Heart left ventricle (tissue), 16 donors: ENCODE measurements at regions not wholly inside any gene's neighbourhood (a gene's known extent, or its start where the extent isn't known, plus 50 kb on each side); places are given as distances from the start of the nearest gene placed in this dataset.

Experiments used
- ATAC-seq, 4 donors: fragments of 200-7000 bp; cut with Tn5 transposase; one replicate each; pipeline ENCODE4 v1.9.1; 2020 to 2022; ENCODE audit warnings: moderate library complexity in 4 of 4, mild to moderate bottlenecking in 3 of 4, moderate number of reproducible peaks in 1 of 4
- DNase-seq, 5 donors: peaks; one replicate each; pipeline ENCODE4 v3.0.0-alpha.2; 2020
- H3K27ac ChIP-seq, 12 donors: fragments of 200-600 bp; sonication (generic) in 4 of 12; one replicate each; pipeline versions ENCODE4 v1.5.0 to v1.8.0; 2016 to 2022; ENCODE audit warnings: mild to moderate bottlenecking in 2 of 12
- H3K27me3 ChIP-seq, 9 donors: fragments of 200-600 bp; sonication (generic) in 2 of 9; one replicate each; pipeline versions ENCODE4 v1.5.1 to v1.8.0; 2016 to 2022; ENCODE audit warnings: mild to moderate bottlenecking in 3 of 9
- H3K36me3 ChIP-seq, 9 donors: fragments of 200-600 bp; sonication (generic) in 2 of 9; one replicate each; pipeline versions ENCODE4 v1.5.0 to v1.8.0; 2018 to 2022; ENCODE audit warnings: mild to moderate bottlenecking in 2 of 9
- H3K4me1 ChIP-seq, 12 donors: fragments of 200-600 bp; sonication (generic) in 4 of 12; one replicate each; pipeline versions ENCODE4 v1.5.0 to v1.8.0; 2016 to 2022; ENCODE audit warnings: mild to moderate bottlenecking in 3 of 12
- H3K4me3 ChIP-seq, 12 donors: fragments of 200-600 bp; sonication (generic) in 4 of 12; one replicate each; pipeline versions ENCODE4 v1.5.0 to v1.8.0; 2017 to 2022; ENCODE audit warnings: mild to moderate bottlenecking in 9 of 12, moderate library complexity in 4 of 12
- H3K9me3 ChIP-seq, 12 donors: fragments of 200-600 bp; sonication (generic) in 4 of 12; one replicate each; pipeline versions ENCODE4 v1.5.0 to v1.8.0; 2016 to 2022; ENCODE audit warnings: mild to moderate bottlenecking in 1 of 12
- CTCF ChIP-seq, 12 donors: fragments of 200-600 bp; sonication (generic) in 4 of 12; IDR thresholded peaks; one replicate each; pipeline versions ENCODE4 v1.5.0 to v1.8.0; 2018 to 2022; ENCODE audit warnings: antibody characterized with exemption in 12 of 12, mild to moderate bottlenecking in 5 of 12
- POLR2A ChIP-seq, 2 donors: fragments of 450-650 bp; IDR thresholded peaks; one replicate each; pipeline ENCODE4 v1.6.1; 2017; ENCODE audit warnings: antibody characterized with exemption in 2 of 2, mild to moderate bottlenecking in 2 of 2, moderate library complexity in 2 of 2
- WGBS, 4 donors: extraction: QIAGEN DNeasy Blood & Tissue Kit in 2 of 4; methylation state at CpG; one replicate each; pipeline versions ENCODE4 v1.1.5 to v1.1.7; 2013 to 2018; 5-methylcytosine and 5-hydroxymethylcytosine counted together
- intact Hi-C, 10 donors: fragments of 100-400 bp; cut with DNase I; formaldehyde crosslinking; loops; one replicate each; pipeline versions ENCODE4 v1.11.1 to v1.14.2; 2022
- donor health status: ischemic (EF 13 %, LVEDD 7.1; RV severe dilation, severe dysfunction).
- donor health status: healthy with polysubstance abuse.
- donor health status: DM: no; HTN: yes; CAD: no.
- donor health status: DM: no; HTN: no; CAD: no.
- donor health status: ischemic (EF 25% LVEDD 6.9; RV normal size, moderate dysfunction).
- donor health status: ischemic (EF 25% LVEDD 5.7; RV mildly dilated, moderate dysfunction).
- donor health status: healthy.
- donor health status: DM: yes; HTN: yes; CAD: no.
- donor health status: ischemic (EF 35%, LVEDD 5.7; RV mildly dilated, moderate dysfunction).
- donor health status: nonischemic (EF 11% LVEDD 7.7; RV severe dilation, severe dysfunction).
- donor health status: DM: yes; HTN: yes; CAD: no.
- donor health status: PGD.
- donor health status: ischemic (EF 29% LVEDD 5.4; RV normal size, mild dysfunction).
- donor health status: nonischemic (EF 23%, LVEDD 6.1; RV moderate dilation, normal function).

DNA sequence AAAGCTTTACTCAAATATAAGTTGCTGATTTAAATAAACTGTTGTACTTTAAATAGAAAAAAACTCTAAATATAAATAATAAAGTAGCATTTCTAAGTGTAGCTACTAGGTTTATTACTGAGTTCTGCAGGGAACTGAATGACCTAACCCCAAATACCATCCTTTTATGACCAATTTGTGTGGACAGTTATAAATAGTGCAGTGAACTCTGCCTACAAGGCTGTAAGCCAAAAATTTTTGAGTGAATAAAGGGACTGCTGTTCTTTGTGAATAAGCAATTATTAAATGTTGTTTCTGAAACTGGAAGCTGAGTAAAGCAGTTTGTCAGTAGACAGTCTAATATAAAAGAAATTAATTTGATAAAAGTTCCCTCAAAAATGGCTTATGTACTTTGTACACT, 90.8 kb upstream of the ELOVL5 start:
- Histone ChIP-seq H3K27me3 (no peaks in the 10 kb centered on the region), H3K9me3 (no peaks in the 10 kb centered on the region), H3K4me3 (no peak overlapping the region), H3K27ac (peak overlapping the region in 2 of 12 donors; percentile 18 to 25), H3K4me1 (peaks cover 0 to 27% (median 17%) of the 10 kb centered on the region in 12 donors), H3K36me3 (no peaks in the 10 kb centered on the region)
- no peak for TF ChIP-seq CTCF (IDR thresholded peaks at IDR 0.05)
- no peak for TF ChIP-seq POLR2A (IDR thresholded peaks at IDR 0.05)
- peak in 3 of 4 donors; percentile 62 to 78 (median 70) for ATAC-seq
- intact Hi-C loops = loop anchor here in 5 of 10 donors (2.0 to 10.0 kb wide), 8 partner anchors 43 to 445 kb away; partner anchors contain the start of genes ELOVL5 (in 1 of the 5) and GSTA4 (in 1 of the 5)
- DNase-seq = no peak

- DNase-seq = no peak
- Histone ChIP-seq H3K27ac (no peak overlapping the region), H3K36me3 (no peaks in the 10 kb centered on the region), H3K9me3 (no peaks in the 10 kb centered on the region), H3K4me1 (peaks cover 0 to 32% (median 17%) of the 10 kb centered on the region in 12 donors), H3K4me3 (no peak overlapping the region), H3K27me3 (no peaks in the 10 kb centered on the region)
- 53 to 59% (median 56%) methylated on average over 5 of the region's 5 CpGs for WGBS, 4 donors
- ATAC-seq = peak; percentile 49 to 73 (median 58)
- TF ChIP-seq CTCF (IDR thresholded peaks at IDR 0.05) = peak; percentile 16 to 63 (median 49)
- no peak for TF ChIP-seq POLR2A (IDR thresholded peaks at IDR 0.05)
- intact Hi-C loops = loop anchor here in 5 of 10 donors (1.0 to 10.0 kb wide), 9 partner anchors 45 to 443 kb away; partner anchors contain the start of genes ELOVL5 (in 1 of the 5) and GSTA4 (in 1 of the 5)
Measured at GRCh38 chr6:53437557-53438202, 88.9 kb upstream of the ELOVL5 start.

GRCh38 chr6:53436526-53437303, 88.0 kb upstream of the ELOVL5 start:
- WGBS, 4 donors = 62 to 68% (median 65%) methylated on average over 7 of the region's 7 CpGs
- intact Hi-C loops = loop anchor here in 5 of 10 donors (1.0 to 10.0 kb wide), 7 partner anchors 46 to 442 kb away; partner anchors contain the start of genes ELOVL5 (in 1 of the 5) and GSTA4 (in 1 of the 5)
- Histone ChIP-seq H3K4me1 (peaks cover 0 to 38% (median 17%) of the 10 kb centered on the region in 12 donors), H3K36me3 (no peaks in the 10 kb centered on the region), H3K27ac (no peak overlapping the region), H3K27me3 (no peaks in the 10 kb centered on the region), H3K9me3 (no peaks in the 10 kb centered on the region), H3K4me3 (no peak overlapping the region)
- TF ChIP-seq POLR2A (IDR thresholded peaks at IDR 0.05) = no peak
- no peak for TF ChIP-seq CTCF (IDR thresholded peaks at IDR 0.05)
- peak in 1 of 4 donors; percentile 36 for ATAC-seq
- DNase-seq = no peak

DNA sequence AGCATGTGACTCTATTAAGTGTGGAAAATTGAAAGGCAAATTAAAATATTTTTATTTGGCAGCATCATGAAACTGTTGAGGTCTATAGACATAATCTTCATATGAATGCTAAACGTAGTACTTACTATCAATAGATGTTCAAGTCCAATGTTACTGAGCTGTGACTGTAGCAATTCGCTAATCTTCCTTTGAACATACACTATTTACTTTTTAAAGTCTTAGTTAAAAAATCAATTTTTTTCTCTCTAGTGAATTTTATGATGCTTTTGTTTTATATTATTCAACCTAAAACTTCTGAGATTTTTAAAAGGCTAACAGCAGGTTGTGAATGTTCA, 85.2 kb upstream of the ELOVL5 start:
- peaks cover 0 to 25% (median under 1%) of the 10 kb centered on the region in 12 donors for H3K4me1 ChIP-seq
- H3K27ac ChIP-seq = peak overlapping the region in 1 of 12 donors; percentile 47
- 91 to 94% (median 92%) methylated on average over 2 of the region's 2 CpGs for WGBS, 4 donors
- H3K9me3 ChIP-seq = no peaks in the 10 kb centered on the region
- DNase-seq (no peak), ATAC-seq (no peak)
- no peaks in the 10 kb centered on the region for H3K36me3 ChIP-seq
- TF ChIP-seq CTCF (IDR thresholded peaks at IDR 0.05) (no peak), POLR2A (IDR thresholded peaks at IDR 0.05) (no peak)
- intact Hi-C loops = loop anchor here in 2 of 10 donors (10.0 kb wide), 2 partner anchors 69 to 439 kb away; partner anchors contain the start of gene GSTA4 (in 1 of the 2)
- H3K27me3 ChIP-seq = no peaks in the 10 kb centered on the region
- H3K4me3 ChIP-seq = no peak overlapping the region
